Thyroid gland (tissue), 4 donors: ENCODE measurements at regions not wholly inside any gene's neighbourhood (a gene's known extent, or its start where the extent isn't known, plus 50 kb on each side); places are given as distances from the start of the nearest gene placed in this dataset.

Experiments
- DNase-seq, 2 donors: peaks; one replicate each; pipeline ENCODE4 v3.0.0-alpha.2; 2019
- H3K27ac ChIP-seq, 3 donors: fragments of 200-600 bp; sonication (generic); 1 replicate in 2 of 3; 2 replicates in 1 of 3; pipeline ENCODE4 v1.5.1; 2016 to 2019; ENCODE audit warnings: mild to moderate bottlenecking in 1 of 3, moderate library complexity in 1 of 3
- H3K27me3 ChIP-seq: fragments of 200-600 bp; sonication (generic); one replicate; pipeline ENCODE4 v1.5.1; 2019
- H3K36me3 ChIP-seq, 2 donors: fragments of 200-600 bp; sonication (generic); one replicate each; pipeline ENCODE4 v1.5.1; 2016 to 2019
- H3K4me1 ChIP-seq, 2 donors: fragments of 200-600 bp; sonication (generic); one replicate each; pipeline ENCODE4 v1.5.1; 2017 to 2019
- H3K4me3 ChIP-seq, 3 donors: fragments of 200-600 bp; sonication (generic); replicated peaks in 1 of 3; 1 replicate in 2 of 3; 2 replicates in 1 of 3; pipeline ENCODE4 v1.5.1; 2016; ENCODE audit warnings: mild to moderate bottlenecking in 1 of 3
- H3K9me3 ChIP-seq: fragments of 200-600 bp; sonication (generic); one replicate; pipeline ENCODE4 v1.5.1; 2017
- POLR2A ChIP-seq, 2 donors: fragments of 450-650 bp; IDR thresholded peaks; one replicate each; pipeline ENCODE4 v1.6.1; 2017; ENCODE audit warnings: antibody characterized with exemption in 2 of 2, mild to moderate bottlenecking in 2 of 2, moderate library complexity in 1 of 2
- WGBS, 2 donors: methylation state at CpG; one replicate each; pipeline ENCODE4 v1.1.5; 2017; 5-methylcytosine and 5-hydroxymethylcytosine counted together
- intact Hi-C: fragments of 100-400 bp; cut with DNase I; formaldehyde crosslinking; loops from one replicate; pipeline ENCODE4 v1.15.1; 2023
- TF ChIP-seq, protein P1 (sequence below), 6 experiments: fragments of 200-600 bp in 3 of 6; fragments of 450-650 bp in 3 of 6; sonication (generic) in 3 of 6; IDR thresholded peaks; one replicate each; pipeline ENCODE4 v1.5.1; 2016 to 2019; ENCODE audit warnings: antibody characterized with exemption in 6 of 6, mild to moderate bottlenecking in 2 of 6, inconsistent platforms in 1 of 6, moderate library complexity in 1 of 6

GRCh38 chr21:21714426-21714825, 716.2 kb downstream of the NCAM2 start:
- Histone ChIP-seq H3K27ac (no peak overlapping the region), H3K27me3 (no peaks in the 10 kb centered on the region), H3K4me1 (no peaks in the 10 kb centered on the region), H3K4me3 (no peak overlapping the region), H3K9me3 (no peaks in the 10 kb centered on the region), H3K36me3 (no peaks in the 10 kb centered on the region)
- 68 to 78% methylated on average over 2 of the region's 2 CpGs for WGBS, 2 donors
- intact Hi-C loops = no loop called here
- TF ChIP-seq POLR2A (IDR thresholded peaks at IDR 0.05) = no peak
- no peak for DNase-seq

GRCh38 chr21:21715266-21715969, 717.2 kb downstream of the NCAM2 start:
- H3K36me3 ChIP-seq = no peaks in the 10 kb centered on the region
- DNase-seq = no peak
- 89 to 92% methylated on average over 7 of the region's 7 CpGs for WGBS, 2 donors

GRCh38 chr21:21722731-21723130, 724.5 kb downstream of the NCAM2 start:
- H3K27me3 ChIP-seq = no peaks in the 10 kb centered on the region
- no peak overlapping the region for H3K27ac ChIP-seq
- 81 to 92% methylated on average over 2 of the region's 2 CpGs for WGBS, 2 donors
- no peaks in the 10 kb centered on the region for H3K4me1 ChIP-seq
- intact Hi-C loops = no loop called here
- H3K9me3 ChIP-seq = no peaks in the 10 kb centered on the region
- H3K36me3 ChIP-seq = no peaks in the 10 kb centered on the region
- no peak for TF ChIP-seq POLR2A (IDR thresholded peaks at IDR 0.05)
- TF ChIP-seq, protein P1, sequence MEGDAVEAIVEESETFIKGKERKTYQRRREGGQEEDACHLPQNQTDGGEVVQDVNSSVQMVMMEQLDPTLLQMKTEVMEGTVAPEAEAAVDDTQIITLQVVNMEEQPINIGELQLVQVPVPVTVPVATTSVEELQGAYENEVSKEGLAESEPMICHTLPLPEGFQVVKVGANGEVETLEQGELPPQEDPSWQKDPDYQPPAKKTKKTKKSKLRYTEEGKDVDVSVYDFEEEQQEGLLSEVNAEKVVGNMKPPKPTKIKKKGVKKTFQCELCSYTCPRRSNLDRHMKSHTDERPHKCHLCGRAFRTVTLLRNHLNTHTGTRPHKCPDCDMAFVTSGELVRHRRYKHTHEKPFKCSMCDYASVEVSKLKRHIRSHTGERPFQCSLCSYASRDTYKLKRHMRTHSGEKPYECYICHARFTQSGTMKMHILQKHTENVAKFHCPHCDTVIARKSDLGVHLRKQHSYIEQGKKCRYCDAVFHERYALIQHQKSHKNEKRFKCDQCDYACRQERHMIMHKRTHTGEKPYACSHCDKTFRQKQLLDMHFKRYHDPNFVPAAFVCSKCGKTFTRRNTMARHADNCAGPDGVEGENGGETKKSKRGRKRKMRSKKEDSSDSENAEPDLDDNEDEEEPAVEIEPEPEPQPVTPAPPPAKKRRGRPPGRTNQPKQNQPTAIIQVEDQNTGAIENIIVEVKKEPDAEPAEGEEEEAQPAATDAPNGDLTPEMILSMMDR (IDR thresholded peaks at IDR 0.05) = no peak
- no peak overlapping the region for H3K4me3 ChIP-seq
- no peak for DNase-seq

More at GRCh38 chr21:21715266-21715969, 717.2 kb downstream of the NCAM2 start:
- H3K4me1 ChIP-seq = no peaks in the 10 kb centered on the region
- H3K4me3 ChIP-seq = no peak overlapping the region
- intact Hi-C loops = no loop called here
- no peaks in the 10 kb centered on the region for H3K9me3 ChIP-seq
- TF ChIP-seq, protein P1 (IDR thresholded peaks at IDR 0.05) = no peak
- no peaks in the 10 kb centered on the region for H3K27me3 ChIP-seq
- H3K27ac ChIP-seq = no peak overlapping the region

- no peak overlapping the region for H3K4me3 ChIP-seq
- no peak for DNase-seq
- H3K9me3 ChIP-seq = no peaks in the 10 kb centered on the region
- TF ChIP-seq, protein P1 (IDR thresholded peaks at IDR 0.05) = no peak
- no peak for TF ChIP-seq POLR2A (IDR thresholded peaks at IDR 0.05)
- no peak overlapping the region for H3K27ac ChIP-seq
- H3K4me1 ChIP-seq = no peaks in the 10 kb centered on the region
- intact Hi-C loops = no loop called here
- WGBS, 2 donors = 73 to 77% methylated on average over 5 of the region's 5 CpGs
- H3K27me3 ChIP-seq = no peaks in the 10 kb centered on the region
- no peaks in the 10 kb centered on the region for H3K36me3 ChIP-seq
These were observed 732.3 kb downstream of the NCAM2 start for GRCh38 chr21:21730512-21730911.

DNA sequence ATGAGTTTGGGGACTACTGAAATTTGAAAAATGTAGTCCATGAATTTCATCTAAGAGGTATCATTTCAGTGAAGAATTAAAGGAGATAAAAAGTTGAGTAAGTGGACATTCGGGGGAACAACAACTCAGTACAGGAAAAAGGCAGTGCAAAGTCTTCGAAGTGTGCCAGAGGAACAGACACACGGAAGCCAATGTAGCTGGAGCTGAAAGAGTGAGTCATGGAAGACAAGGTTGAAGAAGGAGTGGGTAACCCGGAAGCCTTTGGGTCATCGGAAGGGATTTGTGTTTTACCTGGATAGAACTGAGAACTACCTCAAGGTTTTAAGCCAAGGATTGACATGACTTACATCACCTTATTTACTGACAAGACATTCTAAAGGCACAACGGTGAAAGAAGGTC, 733.4 kb downstream of the NCAM2 start:
- no peaks in the 10 kb centered on the region for H3K4me1 ChIP-seq
- H3K36me3 ChIP-seq = no peaks in the 10 kb centered on the region
- intact Hi-C loops = no loop called here
- TF ChIP-seq, protein P1 (IDR thresholded peaks at IDR 0.05) = no peak
- TF ChIP-seq POLR2A (IDR thresholded peaks at IDR 0.05) = no peak
- WGBS, 2 donors = 85 to 91% methylated on average over 6 of the region's 6 CpGs
- H3K27ac ChIP-seq = no peak overlapping the region
- no peak overlapping the region for H3K4me3 ChIP-seq
- no peaks in the 10 kb centered on the region for H3K27me3 ChIP-seq
- H3K9me3 ChIP-seq = no peaks in the 10 kb centered on the region
- DNase-seq = no peak
